H9 (cell line): ENCODE measurements at regions not wholly inside any gene's neighbourhood (a gene's known extent, or its start where the extent isn't known, plus 50 kb on each side); places are given as distances from the start of the nearest gene placed in this dataset.
"Not testable (repeated sequence)": the region's sequence is repeated elsewhere in the genome, so short reads cannot be mapped to it uniquely, and the experiment has no call there.

ENCODE experiments used
- DNase-seq: peaks from one replicate; pipeline ENCODE4 v3.0.0-alpha.2; 2017
- H2AFZ ChIP-seq: one replicate; pipeline ENCODE4 v1.6.1; 2013; ENCODE audit warnings: mild to moderate bottlenecking, low read length, control low read depth, moderate library complexity
- H2AK5ac ChIP-seq: 2 replicates; pipeline ENCODE4 v1.6.1; 2013; ENCODE audit warnings: low read length, control low read depth, mixed read lengths; ENCODE audit not compliant: insufficient read length
- H2BK120ac ChIP-seq: one replicate; pipeline ENCODE4 v1.6.1; 2013; ENCODE audit warnings: low read depth, mild to moderate bottlenecking, low read length, control low read depth, inconsistent platforms; ENCODE audit not compliant: poor library complexity, severe bottlenecking
- H2BK12ac ChIP-seq: 2 replicates; pipeline ENCODE4 v1.6.1; 2013; ENCODE audit warnings: low read length, control low read depth, mixed read lengths, low read depth; ENCODE audit not compliant: insufficient read length
- H2BK15ac ChIP-seq: 2 replicates; pipeline ENCODE4 v1.6.1; 2013; ENCODE audit warnings: low read depth, low read length, control low read depth
- H2BK20ac ChIP-seq: one replicate; pipeline ENCODE4 v1.6.1; 2013; ENCODE audit warnings: low read depth, mild to moderate bottlenecking, low read length, control low read depth, inconsistent platforms; ENCODE audit not compliant: poor library complexity, severe bottlenecking
- H2BK5ac ChIP-seq: 2 replicates; pipeline ENCODE4 v1.6.1; 2013; ENCODE audit warnings: low read length, control low read depth, mixed read lengths; ENCODE audit not compliant: insufficient read length
- H3K14ac ChIP-seq: 2 replicates; pipeline ENCODE4 v1.6.1; 2013; ENCODE audit warnings: low read length, control low read depth; ENCODE audit not compliant: insufficient read depth
- H3K18ac ChIP-seq: 2 replicates; pipeline ENCODE4 v1.6.1; 2013; ENCODE audit warnings: low read depth, mild to moderate bottlenecking, mixed read lengths, low read length, control low read depth; ENCODE audit not compliant: insufficient read length
- H3K23ac ChIP-seq: 2 replicates; pipeline ENCODE4 v1.6.1; 2013; ENCODE audit warnings: low read length, control low read depth, mixed read lengths, low read depth; ENCODE audit not compliant: insufficient read length
- H3K23me2 ChIP-seq: 2 replicates; pipeline ENCODE4 v1.6.1; 2013; ENCODE audit warnings: low read depth, mild to moderate bottlenecking, mixed read lengths, low read length, control low read depth; ENCODE audit not compliant: insufficient read length, poor library complexity, severe bottlenecking
- H3K27ac ChIP-seq: 2 replicates; pipeline ENCODE4 v1.5.1; 2013; ENCODE audit warnings: low read length, control low read depth, mixed read lengths, low read depth; ENCODE audit not compliant: insufficient read length
- H3K27me3 ChIP-seq: 2 replicates; pipeline ENCODE4 v1.6.1; 2013; ENCODE audit warnings: low read length, control low read depth, inconsistent platforms; ENCODE audit not compliant: insufficient read depth
- H3K4ac ChIP-seq: 2 replicates; pipeline ENCODE4 v1.6.1; 2013; ENCODE audit warnings: low read depth, mild to moderate bottlenecking, control low read depth, inconsistent platforms, low read length, moderate library complexity
- H3K4me1 ChIP-seq: 2 replicates; pipeline ENCODE4 v1.6.1; 2013; ENCODE audit warnings: low read length, control low read depth, inconsistent platforms; ENCODE audit not compliant: insufficient read depth
- H3K4me2 ChIP-seq: 2 replicates; pipeline ENCODE4 v1.6.1; 2013; ENCODE audit warnings: low read length, control low read depth, mixed read lengths; ENCODE audit not compliant: insufficient read length, insufficient read depth
- H3K56ac ChIP-seq: 2 replicates; pipeline ENCODE4 v1.6.1; 2013; ENCODE audit warnings: low read depth, mild to moderate bottlenecking, mixed read lengths, low read length, control low read depth; ENCODE audit not compliant: insufficient read length
- H3K79me1 ChIP-seq: 2 replicates; pipeline ENCODE4 v1.6.1; 2013; ENCODE audit warnings: low read depth, mild to moderate bottlenecking, moderate library complexity, low read length, control low read depth, inconsistent platforms; ENCODE audit not compliant: insufficient read depth, poor library complexity, severe bottlenecking
- H3K79me2 ChIP-seq: 2 replicates; pipeline ENCODE4 v1.6.1; 2013; ENCODE audit warnings: low read length, control low read depth, inconsistent platforms; ENCODE audit not compliant: insufficient read depth
- H3K9ac ChIP-seq: 2 replicates; pipeline ENCODE4 v1.6.1; 2013; ENCODE audit warnings: low read length, control low read depth, mixed read lengths; ENCODE audit not compliant: insufficient read length; ENCODE audit errors: extremely low read depth
- H3K9me3 ChIP-seq: one replicate; pipeline ENCODE4 v1.6.1; 2013; ENCODE audit warnings: low read depth, low read length, inconsistent platforms; ENCODE audit not compliant: control insufficient read depth
- H3T11ph ChIP-seq: one replicate; pipeline ENCODE4 v1.6.1; 2013; ENCODE audit warnings: mild to moderate bottlenecking, low read length, control low read depth, inconsistent platforms
- H4K20me1 ChIP-seq: one replicate; pipeline ENCODE4 v1.6.1; 2013; ENCODE audit not compliant: control insufficient read depth, insufficient read length, insufficient read depth
- H4K5ac ChIP-seq: 2 replicates; pipeline ENCODE4 v1.6.1; 2013; ENCODE audit warnings: low read depth, mild to moderate bottlenecking, mixed read lengths, low read length, control low read depth; ENCODE audit not compliant: insufficient read length
- H4K8ac ChIP-seq: replicated peaks from 2 replicates; pipeline ENCODE4 v1.6.1; 2013; ENCODE audit warnings: low read length, control low read depth, mixed read lengths, low read depth; ENCODE audit not compliant: insufficient read length
- H4K91ac ChIP-seq: 2 replicates; pipeline ENCODE4 v1.6.1; 2013; ENCODE audit warnings: low read depth, mild to moderate bottlenecking, moderate library complexity, mixed read lengths, low read length, control low read depth; ENCODE audit not compliant: insufficient read length
- H3K27ac Mint-ChIP-seq, 3 experiments: 2 replicates in 2 of 3; 3 replicates in 1 of 3; pipeline ENCODE4 v1.8.0; 2020 to 2021; ENCODE audit warnings: mixed read lengths in 3 of 3, mild to moderate bottlenecking in 1 of 3, moderate library complexity in 1 of 3
- H3K27me3 Mint-ChIP-seq: 2 replicates; pipeline ENCODE4 v1.8.0; 2021; ENCODE audit warnings: low read depth, mild to moderate bottlenecking, moderate library complexity, mixed read lengths
- H3K36me3 Mint-ChIP-seq, 3 experiments: 2 replicates in 2 of 3; 3 replicates in 1 of 3; pipeline ENCODE4 v1.8.0; 2020 to 2021; ENCODE audit warnings: low read depth in 3 of 3, mixed read lengths in 3 of 3; ENCODE audit not compliant: insufficient read depth in 1 of 3
- H3K4me1 Mint-ChIP-seq, 2 experiments: 2 replicates each; pipeline ENCODE4 v1.8.0; 2020; ENCODE audit warnings: mixed read lengths in 2 of 2
- H3K4me3 Mint-ChIP-seq, 2 experiments: 2 replicates in 1 of 2; 3 replicates in 1 of 2; pipeline ENCODE4 v1.8.0; 2020 to 2021; ENCODE audit warnings: mild to moderate bottlenecking in 2 of 2, mixed read lengths in 2 of 2, moderate library complexity in 1 of 2
- H3K9me3 Mint-ChIP-seq, 2 experiments: 2 replicates in 1 of 2; 3 replicates in 1 of 2; pipeline ENCODE4 v1.8.0; 2020; ENCODE audit warnings: mild to moderate bottlenecking in 2 of 2, mixed read lengths in 2 of 2, moderate library complexity in 1 of 2
- WGBS: extraction: QIAGEN DNeasy Blood & Tissue Kit; methylation state at CpG from one replicate; pipeline ENCODE4 v1.1.7; 2013; ENCODE audit warnings: missing lambda C conversion rate, low lambda C conversion rate, mixed read lengths; ENCODE audit not compliant: insufficient read length; ENCODE audit errors: extremely low coverage; 5-methylcytosine and 5-hydroxymethylcytosine counted together

DNA sequence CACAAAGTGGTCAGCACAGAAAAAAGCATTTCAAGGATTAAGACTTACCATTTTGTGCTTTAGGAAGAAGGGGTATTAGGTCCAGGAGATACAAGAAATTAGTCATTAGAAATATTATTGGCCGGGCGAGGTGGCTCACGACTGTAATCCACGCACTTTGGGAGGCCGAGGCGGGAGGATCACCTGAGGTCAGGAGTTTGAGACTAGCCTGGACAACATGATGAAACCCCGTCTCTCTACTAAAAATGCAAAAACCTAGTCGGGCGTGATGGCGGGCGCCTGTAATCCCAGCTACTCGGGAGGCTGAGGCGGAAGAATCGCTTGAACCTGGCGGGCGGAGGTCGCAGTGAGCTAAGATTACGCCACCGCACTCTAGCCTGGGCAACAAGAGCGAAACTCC, 111.0 kb downstream of the DDX11 start:
- not testable (repeated sequence) for H3K4me1 Mint-ChIP-seq, H3K9me3 ChIP-seq, H3K4ac ChIP-seq, H3K9ac ChIP-seq, H2BK20ac ChIP-seq, H3K36me3 Mint-ChIP-seq, H3K79me1 ChIP-seq, H2BK120ac ChIP-seq, H2AK5ac ChIP-seq, H3K18ac ChIP-seq, H2AFZ ChIP-seq, H3K4me2 ChIP-seq, H3K9me3 Mint-ChIP-seq, H3K4me1 ChIP-seq, H3K14ac ChIP-seq, H3K27ac ChIP-seq, DNase-seq, H4K5ac ChIP-seq, H2BK12ac ChIP-seq, H4K8ac ChIP-seq, H3K79me2 ChIP-seq, H3K27ac Mint-ChIP-seq, H3K4me3 Mint-ChIP-seq, H4K91ac ChIP-seq, H2BK15ac ChIP-seq, H3K56ac ChIP-seq, H3K23me2 ChIP-seq, H3T11ph ChIP-seq, H3K27me3 Mint-ChIP-seq, H3K23ac ChIP-seq, H3K27me3 ChIP-seq, H4K20me1 ChIP-seq, H2BK5ac ChIP-seq
- WGBS, result no CpG with 5 or more reads among the region's 20 CpGs

DNA sequence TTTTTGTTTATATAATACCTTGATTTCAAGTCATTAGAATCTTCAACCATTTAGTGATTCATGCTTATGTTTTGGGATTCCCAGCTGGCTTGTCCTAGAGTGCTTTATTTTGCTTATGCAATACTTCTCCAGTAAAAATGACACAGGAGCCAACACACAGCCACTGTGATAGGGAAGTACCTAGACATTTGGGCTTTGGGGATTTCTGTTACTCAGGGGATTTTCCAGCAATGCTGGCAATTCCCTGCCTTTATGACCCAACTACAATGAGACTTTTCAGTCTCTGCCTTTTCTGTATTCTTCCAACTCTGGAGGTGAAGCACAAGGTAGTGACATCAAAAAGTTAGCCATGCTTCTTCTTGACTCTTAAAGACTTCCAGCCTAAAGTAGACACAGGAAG, 119.0 kb downstream of the DDX11 start:
- not testable (repeated sequence) for H3K4me2 ChIP-seq, H3K9me3 Mint-ChIP-seq, H3K23ac ChIP-seq, DNase-seq, H3K79me2 ChIP-seq, H4K5ac ChIP-seq, H3K9ac ChIP-seq, H2BK15ac ChIP-seq, H3K18ac ChIP-seq, H2BK20ac ChIP-seq, H4K91ac ChIP-seq, H4K20me1 ChIP-seq, H2BK120ac ChIP-seq, H2AK5ac ChIP-seq, H3K23me2 ChIP-seq, H3K36me3 Mint-ChIP-seq, H3K9me3 ChIP-seq, H2AFZ ChIP-seq, H3K79me1 ChIP-seq, H3K27me3 Mint-ChIP-seq, H3T11ph ChIP-seq, H3K4me1 Mint-ChIP-seq, H3K4ac ChIP-seq, H3K27ac Mint-ChIP-seq, H2BK5ac ChIP-seq, H3K27me3 ChIP-seq, H3K56ac ChIP-seq, H4K8ac ChIP-seq, H3K4me3 Mint-ChIP-seq, H3K27ac ChIP-seq, H3K4me1 ChIP-seq, H2BK12ac ChIP-seq, H3K14ac ChIP-seq

DNA sequence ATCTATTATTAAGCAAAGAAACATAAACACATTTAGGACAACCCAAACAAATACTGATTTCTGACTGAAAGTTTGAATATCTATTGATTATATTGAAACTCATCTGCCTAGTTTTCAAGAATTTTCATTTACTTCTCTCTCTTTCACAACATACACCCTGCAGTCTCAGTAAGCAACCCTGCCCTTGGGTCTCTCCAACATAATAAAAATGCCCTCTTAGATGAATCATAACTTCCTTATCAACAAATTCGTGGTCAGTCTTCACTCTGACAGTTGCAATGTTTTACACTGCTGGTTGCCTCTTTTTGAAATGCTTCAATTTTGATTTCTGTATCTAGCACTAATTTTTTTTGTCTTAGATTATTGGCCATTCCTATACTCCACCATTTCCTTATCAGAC, 122.0 kb downstream of the DDX11 start:
- not testable (repeated sequence) for H3K56ac ChIP-seq, H3K79me2 ChIP-seq, H3K4me1 ChIP-seq, H4K8ac ChIP-seq, H3K23me2 ChIP-seq, H2BK20ac ChIP-seq, H2BK5ac ChIP-seq, DNase-seq, H3K36me3 Mint-ChIP-seq, H3K9me3 Mint-ChIP-seq, H3K23ac ChIP-seq, H3T11ph ChIP-seq, H3K4me1 Mint-ChIP-seq, H4K5ac ChIP-seq, H3K27ac ChIP-seq, H3K4me3 Mint-ChIP-seq, H3K4ac ChIP-seq, H3K4me2 ChIP-seq, H4K91ac ChIP-seq, H3K27me3 Mint-ChIP-seq, H3K27ac Mint-ChIP-seq, H3K27me3 ChIP-seq, H2BK120ac ChIP-seq, H3K9me3 ChIP-seq, H3K79me1 ChIP-seq, H3K9ac ChIP-seq, H2AFZ ChIP-seq, H2BK15ac ChIP-seq, H2AK5ac ChIP-seq, H4K20me1 ChIP-seq, H3K14ac ChIP-seq, H2BK12ac ChIP-seq, H3K18ac ChIP-seq
- no CpG with 5 or more reads among the region's 1 CpG for WGBS
